NAMALWA (cell line): ENCODE measurements at regions not wholly inside any gene's neighbourhood (a gene's known extent, or its start where the extent isn't known, plus 50 kb on each side); places are given as distances from the start of the nearest gene placed in this dataset.
A peak's percentile ranks its signal among the peaks of the same experiment; 100 is the strongest.

Experiments used
- DNase-seq: peaks from one replicate; pipeline ENCODE4 v3.0.0-alpha.2; 2015; ENCODE audit warnings: low spot score

GRCh38 chr3:154976072-154976983 lies 103.8 kb upstream of the MME start:
- DNase-seq, result no peak

DNA sequence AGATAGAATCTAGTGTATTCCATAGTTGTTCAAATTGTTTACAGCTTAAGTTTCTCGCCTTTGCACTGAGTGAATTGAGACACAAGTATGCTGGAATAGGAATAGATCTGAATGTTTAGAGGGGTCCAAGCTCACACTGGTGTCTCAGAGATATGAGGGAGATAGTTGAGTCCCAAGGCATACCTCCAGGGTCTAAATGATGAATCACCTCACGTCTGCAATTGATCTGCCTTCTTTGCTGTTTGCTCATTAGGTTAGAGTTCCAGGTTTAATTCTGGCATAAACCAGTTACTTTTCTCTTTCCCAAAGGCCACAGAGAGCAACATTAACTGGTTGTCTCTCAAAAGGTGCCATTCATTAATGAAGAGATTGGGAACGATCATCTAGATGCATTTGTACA lies 106.3 kb upstream of the MME start:
- DNase-seq, result no peak

GRCh38 chr3:154972951-154973350 lies 107.2 kb upstream of the MME start:
- no peak for DNase-seq

DNA sequence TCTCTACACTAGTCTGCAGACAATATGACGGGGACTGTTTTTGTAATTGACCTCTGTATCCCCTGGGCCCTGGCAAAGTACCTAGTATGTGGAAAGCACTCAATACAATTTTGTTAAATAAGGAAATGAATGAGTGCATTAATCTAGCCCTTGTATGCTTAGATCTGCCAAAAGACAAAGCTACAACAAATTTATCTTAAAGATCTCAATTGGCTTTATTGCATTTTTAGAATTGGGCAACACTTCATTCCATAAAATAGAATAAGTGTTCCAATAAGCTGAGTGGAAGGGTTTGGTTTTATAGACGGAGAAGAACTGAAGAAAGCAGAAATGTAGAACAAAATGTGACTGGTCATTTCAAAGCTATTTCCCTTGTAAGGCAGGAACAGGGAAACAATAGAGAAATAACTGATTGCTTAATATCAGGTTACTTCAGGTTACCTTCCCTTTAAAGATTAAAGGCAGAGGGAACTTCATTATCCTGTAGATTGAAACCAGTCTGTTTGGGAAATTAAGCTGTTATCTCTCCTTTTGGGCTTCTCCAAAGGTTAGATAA lies 108.3 kb upstream of the MME start:
- DNase-seq, result no peak

DNA sequence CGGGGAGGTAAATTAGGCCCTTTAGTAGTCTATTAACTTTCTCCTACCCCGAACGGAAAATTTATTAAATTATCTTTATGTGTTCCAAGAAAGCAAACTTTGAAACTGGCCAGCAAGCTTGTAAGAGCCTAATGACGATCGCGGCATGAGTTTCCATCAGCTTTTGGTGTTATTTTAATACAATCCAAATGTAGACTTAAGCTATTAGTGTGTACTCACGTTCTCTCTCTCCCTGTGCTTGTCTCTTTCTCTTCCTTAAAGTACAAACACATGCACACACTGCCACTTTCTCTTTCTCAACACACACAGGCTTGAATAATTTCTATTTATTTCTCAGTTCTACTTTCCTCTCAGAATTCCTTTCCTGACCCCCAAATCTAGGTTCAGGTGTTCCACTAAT lies 108.8 kb upstream of the MME start:
- no peak for DNase-seq

GRCh38 chr3:154970797-154971196 lies 109.3 kb upstream of the MME start:
- DNase-seq, result no peak

DNA sequence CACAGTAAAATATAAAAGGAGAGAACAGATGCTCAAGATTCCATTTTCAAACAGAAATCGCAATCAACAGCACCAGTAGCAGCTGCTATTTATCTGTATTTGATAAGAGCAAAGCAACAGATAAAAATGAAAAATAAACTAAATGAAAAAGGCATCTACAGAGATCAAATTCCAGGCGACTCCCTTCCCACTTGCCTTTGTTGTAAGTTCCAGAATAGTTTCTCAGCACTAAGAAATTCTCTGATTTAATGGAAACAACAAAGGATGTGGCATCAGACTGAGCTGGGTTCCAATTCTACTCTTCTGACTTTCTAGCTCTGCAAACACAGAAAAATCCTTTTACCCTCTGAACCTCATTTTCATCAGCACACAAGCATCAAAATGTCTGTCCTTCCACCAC lies 110.8 kb upstream of the MME start:
- no peak for DNase-seq

DNA sequence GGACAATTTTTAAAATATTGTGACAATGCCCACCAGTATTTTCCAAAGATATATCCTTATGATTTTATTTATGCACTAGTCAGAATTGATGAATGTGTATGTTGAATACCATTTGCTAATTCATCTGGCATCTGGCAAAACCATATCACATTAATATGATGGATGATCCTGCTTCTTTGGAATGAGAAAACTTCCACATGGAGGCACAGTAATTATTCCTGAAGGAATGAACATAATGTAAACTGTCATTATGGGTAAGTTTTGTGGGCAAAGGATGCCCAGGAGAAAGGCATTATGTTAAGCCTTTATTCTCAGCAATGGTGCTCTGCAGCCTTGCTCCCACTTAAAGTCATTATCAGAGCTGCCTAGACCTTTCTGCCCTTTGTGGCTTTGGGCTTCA lies 113.0 kb upstream of the MME start:
- DNase-seq, result no peak

GRCh38 chr3:154956815-154957214 lies 123.3 kb upstream of the MME start:
- no peak for DNase-seq

DNA sequence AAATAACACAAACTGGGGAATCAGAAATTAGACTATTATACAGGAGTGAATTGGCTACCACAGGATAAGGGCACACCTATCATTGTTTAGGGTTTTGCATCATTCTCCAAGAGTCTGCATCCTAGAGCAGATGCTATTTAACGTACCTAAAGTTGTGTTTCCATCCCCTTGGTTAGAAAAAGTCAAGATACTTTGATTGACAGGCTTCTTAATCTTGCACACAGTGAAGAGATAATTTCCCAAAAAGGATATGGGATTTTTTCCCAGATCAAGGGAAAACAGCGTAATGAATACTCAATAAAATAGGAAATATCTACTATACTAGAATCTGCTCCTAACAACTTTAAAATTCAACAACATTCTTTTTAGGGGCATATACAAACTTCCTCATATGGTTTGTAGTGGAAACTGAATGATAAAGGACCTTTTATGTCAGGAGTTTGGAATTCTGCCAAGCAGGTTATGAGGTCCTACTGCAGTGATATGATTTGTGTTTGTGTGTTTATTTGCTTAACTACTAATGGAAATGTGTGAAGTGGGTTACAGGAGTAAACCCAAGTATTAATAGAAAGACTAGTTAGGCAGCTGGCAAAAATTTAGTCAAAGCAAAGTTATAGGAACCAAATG lies 124.1 kb upstream of the MME start:
- DNase-seq, result peak; percentile 5

DNA sequence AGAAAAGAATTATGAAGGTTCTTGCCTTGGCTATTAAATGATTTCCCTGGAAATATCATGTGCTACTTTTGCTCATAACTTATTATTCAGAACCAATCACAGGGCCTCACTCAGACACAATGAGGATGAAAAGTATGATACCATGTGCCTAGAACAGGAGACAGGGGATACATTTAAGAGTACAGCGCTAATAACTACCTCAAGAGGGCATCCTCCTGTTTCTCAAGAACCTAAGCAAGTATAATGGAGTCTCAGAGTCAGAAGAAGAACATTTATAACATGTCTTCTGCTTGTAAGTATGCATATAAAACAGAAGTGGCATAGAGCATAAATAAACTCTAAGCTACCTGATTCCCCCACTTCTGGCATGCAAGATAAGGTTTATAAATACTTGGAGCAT lies 125.4 kb upstream of the MME start:
- peak; percentile 71 for DNase-seq

DNA sequence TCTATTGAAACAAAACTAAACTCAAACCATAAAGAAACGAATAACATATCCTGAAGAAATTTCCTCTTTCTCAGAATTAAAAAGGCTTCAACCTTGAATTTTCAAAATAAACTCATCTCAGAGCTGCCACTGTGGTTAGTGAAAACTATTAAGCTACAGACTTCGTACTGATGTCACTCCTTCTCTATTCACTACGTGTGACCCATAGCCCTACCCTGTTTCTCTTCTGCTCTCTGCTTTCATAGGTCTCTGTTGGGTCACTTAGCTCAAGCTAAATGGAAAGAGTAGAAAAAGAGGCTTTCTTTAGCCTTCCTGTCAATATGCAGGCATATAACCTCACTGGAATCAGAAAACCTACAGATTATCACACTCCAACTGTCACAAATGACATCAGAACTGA lies 126.6 kb upstream of the MME start:
- no peak for DNase-seq

DNA sequence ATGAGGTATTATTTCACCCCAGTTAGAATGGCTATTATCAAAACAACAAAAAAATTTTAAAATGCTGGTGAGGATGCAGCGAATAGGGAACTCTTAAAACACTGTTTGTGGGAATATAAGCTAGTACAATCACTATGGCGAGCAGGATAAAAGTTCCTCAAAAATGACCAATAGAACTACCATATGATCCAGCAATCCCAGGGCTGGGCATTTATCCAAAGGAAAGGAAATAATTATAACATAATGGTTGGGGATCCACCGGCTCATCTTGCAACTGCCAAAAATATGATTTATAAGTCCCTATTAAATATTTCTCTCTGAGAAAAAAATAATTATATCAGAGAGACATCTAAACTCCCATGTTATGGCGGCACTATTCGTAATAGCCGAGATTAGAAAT lies 127.6 kb upstream of the MME start:
- no peak for DNase-seq

- DNase-seq, result no peak
Observed at GRCh38 chr3:154943981-154944380, 136.1 kb upstream of the MME start.

GRCh38 chr3:154942827-154943226 lies 137.3 kb upstream of the MME start:
- DNase-seq, result no peak

GRCh38 chr3:154936196-154936595 lies 143.9 kb upstream of the MME start:
- DNase-seq, result no peak

GRCh38 chr3:154933581-154933980 lies 146.5 kb upstream of the MME start:
- no peak for DNase-seq

DNA sequence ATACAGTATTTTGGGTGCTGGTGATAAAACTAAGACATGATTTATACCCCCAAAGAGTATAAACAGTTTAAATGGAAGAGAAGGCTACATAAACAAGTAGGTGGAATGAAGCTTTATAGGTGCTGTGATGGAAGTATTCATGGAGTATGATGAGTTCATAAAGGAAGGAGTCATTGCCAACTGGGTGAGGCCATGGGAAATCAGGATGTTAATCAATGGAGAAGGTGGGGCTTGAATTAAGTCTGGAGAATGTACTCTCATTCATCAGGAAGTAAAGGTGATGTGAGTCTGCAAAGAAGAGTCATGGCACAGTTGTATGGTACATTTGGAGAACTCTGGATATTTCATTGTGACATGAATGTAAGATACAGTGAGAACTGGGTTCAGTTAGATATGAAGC lies 147.5 kb upstream of the MME start:
- no peak for DNase-seq

DNA sequence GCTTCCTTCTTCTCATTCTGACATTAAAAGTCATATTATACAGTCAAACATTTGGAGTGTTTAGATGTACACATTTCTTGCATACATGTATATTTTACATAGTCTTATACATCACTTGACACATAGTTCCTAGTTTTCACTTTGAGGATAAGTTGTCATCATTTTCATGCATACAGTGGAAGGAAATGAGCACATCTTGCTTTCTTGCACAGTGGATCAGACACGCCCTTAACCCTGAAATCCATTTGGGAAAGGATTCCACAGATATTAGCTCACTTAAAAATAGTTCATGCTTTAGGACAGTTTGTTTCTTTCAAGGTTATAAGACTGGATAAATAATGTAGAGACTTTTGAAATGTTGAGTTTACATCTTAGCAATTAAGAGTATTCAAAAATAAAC lies 148.6 kb upstream of the MME start:
- DNase-seq, result no peak

GRCh38 chr3:154926721-154927120 lies 153.4 kb upstream of the MME start:
- DNase-seq, result no peak

- no peak for DNase-seq
Observed at GRCh38 chr3:154921351-154921750, 158.8 kb upstream of the MME start.

DNA sequence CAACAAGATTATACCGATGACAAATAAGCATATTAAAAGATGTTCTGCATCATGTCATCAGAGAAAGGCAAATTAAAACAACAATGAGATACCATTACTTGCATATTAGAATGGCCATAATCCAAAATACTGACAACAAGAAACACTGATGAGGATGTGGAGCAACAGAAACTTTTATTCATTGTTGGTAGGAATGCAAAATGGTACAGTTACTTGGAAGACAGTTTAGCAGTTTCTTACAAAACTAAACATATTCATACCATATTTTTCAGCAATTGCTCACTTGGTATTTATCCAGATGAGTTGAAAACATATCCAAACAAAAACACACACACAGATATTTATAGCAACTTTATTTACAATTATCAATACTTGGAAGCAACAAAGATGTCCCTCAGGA lies 160.9 kb upstream of the MME start:
- DNase-seq, result no peak

DNA sequence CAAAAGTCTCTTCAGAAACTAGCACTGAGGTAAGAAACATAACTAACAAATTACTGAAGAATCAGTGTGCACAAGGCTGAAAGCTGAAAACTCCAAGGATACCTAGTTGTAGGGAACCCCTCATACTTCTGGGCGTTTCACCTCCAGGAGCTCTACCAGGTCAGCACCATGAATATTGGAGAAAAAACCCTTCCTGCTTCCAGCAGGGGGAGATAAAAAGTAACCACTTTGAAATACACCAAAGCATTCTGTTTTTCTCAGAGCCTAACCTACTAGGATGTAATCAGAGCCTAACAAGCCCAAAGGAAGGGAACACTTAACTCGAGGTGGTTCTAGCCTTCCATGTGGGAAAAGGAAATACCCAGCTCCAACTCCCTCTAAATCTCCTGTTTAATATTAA lies 175.8 kb upstream of the MME start:
- DNase-seq, result peak; percentile 84
